ENCODE measurements at regions not wholly inside any gene's neighbourhood (a gene's known extent, or its start where the extent isn't known, plus 50 kb on each side); places are given as distances from the start of the nearest gene placed in this dataset.

DNA sequence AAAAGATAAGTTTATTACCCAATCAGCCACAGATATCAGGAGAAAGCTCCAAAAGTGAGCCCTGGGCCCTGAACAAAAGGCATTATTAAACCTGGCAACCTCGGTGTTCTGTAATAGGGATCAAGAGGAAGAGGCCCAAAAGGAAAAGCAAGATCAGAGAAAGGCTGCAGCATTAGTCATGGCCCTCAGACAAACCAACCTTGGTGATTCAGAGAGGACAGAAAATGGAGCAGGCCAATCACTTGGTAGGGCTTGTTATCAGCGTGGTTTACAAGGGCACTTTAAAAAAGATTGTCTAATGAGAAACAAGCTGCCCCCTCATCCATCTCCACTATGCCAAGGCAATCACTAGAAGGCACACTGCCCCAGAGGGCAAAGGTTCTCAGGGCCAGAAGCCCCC is 75.7 kb downstream of the AGTR2 start:
- TF ChIP-seq CTCF (conservative IDR thresholded peaks at IDR 0.05 in 1 of 2, IDR thresholded peaks at IDR 0.05 in 1 of 2; ENCODE audit: low read depth in 1 of 2, low read length in 2 of 2), result no peak
- TF ChIP-seq EZH2 (IDR thresholded peaks at IDR 0.05; ENCODE audit: low read length, missing control alignments), result no peak
